ENCODE measurements at regions not wholly inside any gene's neighbourhood (a gene's known extent, or its start where the extent isn't known, plus 50 kb on each side); places are given as distances from the start of the nearest gene placed in this dataset.

DNA sequence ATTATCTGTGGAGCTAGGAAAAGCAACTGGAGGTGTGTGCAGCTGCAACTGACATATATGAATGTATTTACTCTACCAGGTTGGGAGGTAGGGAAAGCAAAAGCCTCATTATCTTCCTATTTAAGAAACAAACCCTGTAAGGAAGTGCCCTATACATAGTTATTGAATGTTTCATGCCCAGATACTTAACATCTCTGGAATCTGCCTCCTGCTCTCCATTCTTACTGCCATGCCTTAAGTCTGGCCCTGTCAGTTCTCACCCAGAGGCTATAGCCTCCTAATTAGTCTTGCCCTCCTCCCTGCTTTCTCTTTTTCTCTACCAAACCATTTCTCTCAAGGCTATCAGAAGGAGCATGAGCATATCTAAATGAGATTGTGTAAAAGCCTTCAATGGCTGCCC lies 542.6 kb upstream of the LRRN3 start:
- TF ChIP-seq GATA2 (IDR thresholded peaks at IDR 0.05; ENCODE audit: low read depth, low read length) (no peak), GATA3 (IDR thresholded peaks at IDR 0.05; ENCODE audit: low read depth, low read length) (no peak)

Measured in SH-SY5Y (cell line).